PC-3 (cell line): ENCODE measurements at regions not wholly inside any gene's neighbourhood (a gene's known extent, or its start where the extent isn't known, plus 50 kb on each side); places are given as distances from the start of the nearest gene placed in this dataset.

ENCODE experiments used
- ATAC-seq: fragments of 200-7000 bp; cut with Tn5 transposase; 2 replicates; pipeline ENCODE4 v1.9.1; 2020; ENCODE audit warnings: mild to moderate bottlenecking, moderate library complexity
- BruUV-seq: library from RNA; stranded (reverse); fragments of 400-500 nt; replicated peaks from 2 replicates; lab custom pipeline; 2021; lab: Mats Ljungman, UMichigan
- CTCF ChIA-PET: fragments of 300-600 bp; sonication (Branson Sonifier 250); formaldehyde crosslinking; loops from one replicate; lab custom pipeline; 2022; ENCODE audit warnings: antibody characterized with exemption; lab: Charles Lee
- POLR2A ChIA-PET: fragments of 300-600 bp; sonication (Branson Sonifier 250); formaldehyde crosslinking; loops from one replicate; lab custom pipeline; 2022; ENCODE audit warnings: antibody characterized with exemption; ENCODE audit not compliant: unreplicated experiment; lab: Charles Lee
- DNase-seq: peaks from one replicate; pipeline ENCODE4 v3.0.0-alpha.2; 2015
- H2AFZ ChIP-seq: fragments of 300-600 bp; sonication (generic); 2 replicates; pipeline ENCODE4 v1.6.0; 2016; ENCODE audit warnings: antibody characterized with exemption, low read length
- H3F3A ChIP-seq: fragments of 300-600 bp; sonication (generic); one replicate; pipeline ENCODE4 v1.6.0; 2017; ENCODE audit warnings: antibody characterized with exemption, low read length, control low read depth, mild to moderate bottlenecking; ENCODE audit not compliant: unreplicated experiment
- H3K27ac ChIP-seq: fragments of 300-600 bp; sonication (generic); 2 replicates; pipeline ENCODE4 v1.5.1; 2016; ENCODE audit warnings: mild to moderate bottlenecking, low read length
- H3K27me3 ChIP-seq: fragments of 300-600 bp; sonication (generic); 2 replicates; pipeline ENCODE4 v1.6.1; 2016; ENCODE audit warnings: low read length, mixed read lengths
- H3K36me3 ChIP-seq: fragments of 300-600 bp; sonication (generic); 2 replicates; pipeline ENCODE4 v1.6.1; 2016; ENCODE audit warnings: low read depth, mixed run types, low read length, mixed read lengths
- H3K4me1 ChIP-seq: fragments of 300-600 bp; sonication (generic); 2 replicates; pipeline ENCODE4 v1.5.1; 2016; ENCODE audit warnings: low read length; ENCODE audit not compliant: insufficient read depth
- H3K4me2 ChIP-seq: fragments of 300-600 bp; sonication (generic); 2 replicates; pipeline ENCODE4 v1.6.0; 2016; ENCODE audit warnings: low read length
- H3K4me3 ChIP-seq: fragments of 300-600 bp; sonication (generic); 2 replicates; pipeline ENCODE4 v1.5.1; 2016; ENCODE audit warnings: mild to moderate bottlenecking, low read length, mixed read lengths
- H3K79me2 ChIP-seq: fragments of 300-600 bp; sonication (generic); 2 replicates; pipeline ENCODE4 v1.6.1; 2017; ENCODE audit warnings: low read length, mixed read lengths
- H3K9ac ChIP-seq: fragments of 300-600 bp; sonication (generic); 2 replicates; pipeline ENCODE4 v1.6.0; 2016; ENCODE audit warnings: mild to moderate bottlenecking, low read length
- H3K9me2 ChIP-seq: fragments of 300-600 bp; sonication (generic); replicated peaks from 2 replicates; pipeline ENCODE4 v1.6.1; 2016; ENCODE audit warnings: mixed run types, low read length, mixed read lengths
- H3K9me3 ChIP-seq: fragments of 300-600 bp; sonication (generic); 2 replicates; pipeline ENCODE4 v1.6.1; 2016; ENCODE audit warnings: low read length, mixed read lengths
- H4K20me1 ChIP-seq: fragments of 300-600 bp; sonication (generic); 2 replicates; pipeline ENCODE4 v1.6.1; 2016; ENCODE audit warnings: low read length, mixed read lengths
- EZH2 ChIP-seq: fragments of 300-600 bp; sonication (generic); IDR thresholded peaks from one replicate; pipeline ENCODE4 v1.6.1; 2017; ENCODE audit warnings: antibody characterized with exemption, mild to moderate bottlenecking, low read length; ENCODE audit not compliant: unreplicated experiment
- EZH2phosphoT487 ChIP-seq: fragments of 300-600 bp; sonication (generic); IDR thresholded peaks from 2 replicates; pipeline ENCODE4 v1.6.1; 2018; ENCODE audit warnings: mild to moderate bottlenecking, antibody characterized with exemption, low read length, borderline replicate concordance
- intact Hi-C: fragments of 100-400 bp; cut with micrococcal nuclease; formaldehyde crosslinking; loops from 2 replicates; pipeline ENCODE4 v1.9.0; 2023
- TF ChIP-seq, protein P1 (sequence below): fragments of 300-600 bp; sonication (generic); conservative IDR thresholded peaks from 2 replicates; pipeline ENCODE4 v1.5.1; 2017; ENCODE audit warnings: antibody characterized with exemption, low read depth, mild to moderate bottlenecking, low read length

DNA sequence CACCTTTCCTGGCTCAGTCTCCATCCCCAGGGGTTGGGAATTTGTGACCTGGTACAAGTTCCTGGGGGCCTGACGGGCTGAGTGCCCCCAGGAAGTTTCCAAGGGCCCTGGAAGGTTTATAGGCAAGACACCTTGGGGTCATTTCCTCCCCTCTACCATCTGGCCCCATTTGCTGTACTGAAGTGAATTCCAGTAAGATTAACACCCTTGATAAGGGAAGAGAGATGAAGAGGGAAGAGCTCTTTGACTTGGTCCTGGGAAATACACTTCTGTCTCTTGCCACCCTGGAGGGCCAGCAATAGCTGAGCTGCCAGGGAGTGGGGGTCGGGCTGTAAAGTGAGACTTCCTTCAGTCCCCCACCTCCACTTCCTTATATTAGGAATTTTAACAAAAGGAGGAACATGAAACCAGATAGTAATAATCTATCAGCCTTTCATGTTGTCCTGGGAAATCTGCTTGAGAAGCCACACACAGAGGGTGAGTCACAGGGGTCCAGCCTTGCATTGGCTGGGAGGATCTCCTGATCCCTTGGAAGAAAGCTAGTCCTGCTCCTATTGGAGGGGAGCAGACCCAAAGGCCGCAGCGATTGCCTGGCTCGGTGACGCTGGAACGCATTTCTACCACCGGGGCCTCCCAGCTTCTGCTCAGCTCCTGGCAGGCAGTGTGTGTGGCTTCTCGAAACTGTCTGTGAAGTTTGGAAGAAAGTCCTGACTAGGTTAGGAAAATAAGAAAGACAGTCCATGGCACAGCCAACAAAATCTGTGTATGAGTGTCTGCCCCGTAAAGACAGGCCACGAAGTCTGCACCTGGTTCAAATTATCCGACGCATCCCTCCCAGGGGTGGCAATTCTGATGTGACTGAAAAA lies 87.3 kb downstream of the ACAA2 start:
- H3F3A ChIP-seq = no peaks in the 10 kb centered on the region
- no peak overlapping the region for H3K4me3 ChIP-seq
- peaks cover 23% of the 10 kb centered on the region for H3K4me1 ChIP-seq
- TF ChIP-seq, protein P1, sequence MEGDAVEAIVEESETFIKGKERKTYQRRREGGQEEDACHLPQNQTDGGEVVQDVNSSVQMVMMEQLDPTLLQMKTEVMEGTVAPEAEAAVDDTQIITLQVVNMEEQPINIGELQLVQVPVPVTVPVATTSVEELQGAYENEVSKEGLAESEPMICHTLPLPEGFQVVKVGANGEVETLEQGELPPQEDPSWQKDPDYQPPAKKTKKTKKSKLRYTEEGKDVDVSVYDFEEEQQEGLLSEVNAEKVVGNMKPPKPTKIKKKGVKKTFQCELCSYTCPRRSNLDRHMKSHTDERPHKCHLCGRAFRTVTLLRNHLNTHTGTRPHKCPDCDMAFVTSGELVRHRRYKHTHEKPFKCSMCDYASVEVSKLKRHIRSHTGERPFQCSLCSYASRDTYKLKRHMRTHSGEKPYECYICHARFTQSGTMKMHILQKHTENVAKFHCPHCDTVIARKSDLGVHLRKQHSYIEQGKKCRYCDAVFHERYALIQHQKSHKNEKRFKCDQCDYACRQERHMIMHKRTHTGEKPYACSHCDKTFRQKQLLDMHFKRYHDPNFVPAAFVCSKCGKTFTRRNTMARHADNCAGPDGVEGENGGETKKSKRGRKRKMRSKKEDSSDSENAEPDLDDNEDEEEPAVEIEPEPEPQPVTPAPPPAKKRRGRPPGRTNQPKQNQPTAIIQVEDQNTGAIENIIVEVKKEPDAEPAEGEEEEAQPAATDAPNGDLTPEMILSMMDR = no peak
- no peak for TF ChIP-seq EZH2
- TF ChIP-seq EZH2phosphoT487 = no peak
- H3K9me2 ChIP-seq = no peaks in the 10 kb centered on the region
- DNase-seq (peak; percentile 9), ATAC-seq (no peak)
- H3K79me2 ChIP-seq = no peaks in the 10 kb centered on the region
- POLR2A ChIA-PET = no interaction called here
- no peaks in the 10 kb centered on the region for H3K27me3 ChIP-seq
- H3K36me3 ChIP-seq = no peaks in the 10 kb centered on the region
- no peak overlapping the region for H3K4me2 ChIP-seq
- no peak overlapping the region for H2AFZ ChIP-seq
- BruUV-seq = no TSS peak
- H3K9ac ChIP-seq = peak overlapping the region; percentile 29; the same call in 1 of the 2 replicates
- no peaks in the 10 kb centered on the region for H3K9me3 ChIP-seq
- H4K20me1 ChIP-seq = no peaks in the 10 kb centered on the region
- peak overlapping the region; percentile 64 for H3K27ac ChIP-seq
- intact Hi-C loops = loop anchor here (2.0 kb wide), 1 partner anchor 35 kb away; no protein-coding TSS in a partner anchor
- CTCF ChIA-PET = no interaction called here

DNA sequence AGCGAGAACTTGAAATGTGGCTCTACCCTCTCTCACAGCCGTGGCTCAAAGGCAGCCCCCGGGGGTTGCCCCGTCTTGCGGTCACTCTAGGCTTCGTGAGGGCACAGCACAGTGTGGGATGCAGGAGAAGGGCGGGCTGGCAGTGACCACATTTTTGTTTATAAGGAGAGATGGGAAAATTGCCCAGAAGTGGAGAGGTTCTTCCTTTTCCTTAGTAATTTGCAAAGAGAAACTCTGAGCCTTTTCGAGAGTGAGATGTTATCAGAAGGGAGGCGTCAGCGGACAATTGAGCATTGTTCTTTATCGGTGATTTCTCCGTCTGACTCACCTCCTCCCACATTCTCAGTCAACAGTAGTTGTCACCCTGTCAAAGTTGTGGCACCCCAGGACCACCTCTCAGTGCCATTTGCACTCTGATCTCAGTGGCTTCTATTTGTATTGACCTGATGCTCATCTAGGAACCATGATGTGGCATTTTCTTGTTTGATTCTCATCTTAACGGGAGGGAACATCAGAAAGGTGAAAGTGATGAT lies 89.6 kb downstream of the ACAA2 start:
- no peaks in the 10 kb centered on the region for H3K36me3 ChIP-seq
- intact Hi-C loops = loop anchor here (2.0 kb wide), 2 partner anchors 33 to 161 kb away; partner anchors contain the start of gene LIPG
- no peaks in the 10 kb centered on the region for H3K9me3 ChIP-seq
- H3F3A ChIP-seq = no peaks in the 10 kb centered on the region
- CTCF ChIA-PET = interaction anchor here (1.2 kb wide), 1 partner anchor 164 kb away, joined by 4 read pairs; no protein-coding TSS in a partner anchor
- peaks cover 23% of the 10 kb centered on the region for H3K4me1 ChIP-seq
- peak overlapping the region; percentile 90 for H3K27ac ChIP-seq
- no peaks in the 10 kb centered on the region for H3K27me3 ChIP-seq
- H3K4me2 ChIP-seq = peak overlapping the region; percentile 70
- no TSS peak for BruUV-seq
- 0 out of 2 replicates have a peak overlapping the region, but pooled peaks have one; percentile 34 for H2AFZ ChIP-seq
- peak overlapping the region; percentile 74 for H3K9ac ChIP-seq
- H4K20me1 ChIP-seq = no peaks in the 10 kb centered on the region
- H3K4me3 ChIP-seq = peak overlapping the region; percentile 7; the same call in 1 of the 2 replicates
- H3K79me2 ChIP-seq = no peaks in the 10 kb centered on the region
- DNase-seq = peak; percentile 74
- ATAC-seq = peak; percentile 83
- no peaks in the 10 kb centered on the region for H3K9me2 ChIP-seq
- TF ChIP-seq EZH2 = no peak
- TF ChIP-seq, protein P1 = no peak
- TF ChIP-seq EZH2phosphoT487 = no peak
- POLR2A ChIA-PET = no interaction called here
